ENCODE measurements at regions not wholly inside any gene's neighbourhood (a gene's known extent, or its start where the extent isn't known, plus 50 kb on each side); places are given as distances from the start of the nearest gene placed in this dataset.

DNA sequence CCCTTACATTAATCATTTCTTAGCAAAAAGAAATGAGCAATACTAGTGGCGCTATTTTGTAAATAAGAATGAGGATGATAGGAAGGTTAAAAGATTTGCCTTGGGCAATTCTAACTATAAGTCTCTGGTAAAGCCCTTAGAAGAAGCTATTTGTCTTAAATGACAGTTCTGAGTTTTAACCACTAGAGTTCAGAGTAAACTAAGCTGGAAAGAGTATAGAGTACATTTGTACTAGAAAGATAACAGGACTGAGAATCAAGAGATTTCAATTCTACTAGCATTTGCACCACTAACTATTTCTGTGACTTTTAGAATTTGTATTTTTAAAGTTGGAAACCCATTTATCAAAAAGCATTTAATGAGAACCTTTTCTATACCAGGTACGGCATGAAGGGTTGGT lies 750.3 kb downstream of the OLFM4 start:
- TF ChIP-seq CTCF (IDR thresholded peaks at IDR 0.05; ENCODE audit: borderline replicate concordance, extremely low read depth, low read length, poor library complexity, severe bottlenecking): no peak
- no peak for TF ChIP-seq EZH2 (IDR thresholded peaks at IDR 0.05; ENCODE audit: borderline replicate concordance, low read depth, low read length, severe bottlenecking)
